RPMI8226 (cell line): ENCODE measurements at regions not wholly inside any gene's neighbourhood (a gene's known extent, or its start where the extent isn't known, plus 50 kb on each side); places are given as distances from the start of the nearest gene placed in this dataset.

ENCODE experiments used
- DNase-seq: peaks from one replicate; pipeline ENCODE4 v3.0.0-alpha.2; 2015

GRCh38 chr1:191913260-191913977, 244.8 kb upstream of the RGS18 start:
- DNase-seq: no peak

DNA sequence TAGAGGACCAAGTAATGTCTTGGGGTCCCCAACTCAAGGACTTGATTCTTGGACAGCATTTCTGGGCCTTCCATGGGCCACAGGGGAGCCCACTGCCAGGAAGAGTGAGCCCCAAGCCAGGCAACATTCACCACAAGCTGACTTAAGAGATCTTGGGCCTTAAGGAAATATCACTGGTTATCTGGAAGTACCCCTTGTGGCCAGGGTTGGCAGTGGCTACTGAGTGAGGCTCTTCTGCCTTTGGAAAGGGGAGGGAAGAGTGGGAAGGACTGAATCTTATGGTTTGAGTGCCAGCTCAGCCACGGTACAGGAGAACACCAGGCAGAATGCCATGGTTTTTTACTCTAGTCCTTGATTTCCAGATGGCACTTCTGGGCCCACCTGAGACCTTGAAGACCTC, 228.9 kb upstream of the RGS18 start:
- DNase-seq: no peak

GRCh38 chr1:191943684-191944083, 214.6 kb upstream of the RGS18 start:
- DNase-seq: no peak

GRCh38 chr1:191953526-191953925, 204.7 kb upstream of the RGS18 start:
- no peak for DNase-seq

DNA sequence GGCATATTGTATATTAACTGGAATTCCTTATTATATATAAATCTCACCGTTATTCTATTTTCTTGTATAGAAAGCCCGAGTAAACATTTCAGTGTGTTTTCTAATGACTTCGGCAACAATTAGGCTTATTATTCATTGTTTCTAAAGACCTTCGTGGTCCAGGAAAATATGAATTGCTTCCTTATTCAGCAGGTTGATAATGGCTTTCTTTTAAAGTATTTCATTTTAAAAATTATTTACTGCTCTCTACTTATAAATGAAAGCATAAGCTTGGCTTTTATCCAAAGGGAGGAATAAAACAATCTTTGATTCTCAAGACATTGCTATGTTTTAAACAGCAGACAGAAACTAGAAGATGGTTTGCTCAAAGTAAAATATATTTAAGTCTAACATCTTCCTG, 198.4 kb upstream of the RGS18 start:
- no peak for DNase-seq

- no peak for DNase-seq
These were observed 195.0 kb upstream of the RGS18 start for GRCh38 chr1:191963286-191963685.

GRCh38 chr1:191963781-191964455, 194.3 kb upstream of the RGS18 start:
- DNase-seq: no peak

DNA sequence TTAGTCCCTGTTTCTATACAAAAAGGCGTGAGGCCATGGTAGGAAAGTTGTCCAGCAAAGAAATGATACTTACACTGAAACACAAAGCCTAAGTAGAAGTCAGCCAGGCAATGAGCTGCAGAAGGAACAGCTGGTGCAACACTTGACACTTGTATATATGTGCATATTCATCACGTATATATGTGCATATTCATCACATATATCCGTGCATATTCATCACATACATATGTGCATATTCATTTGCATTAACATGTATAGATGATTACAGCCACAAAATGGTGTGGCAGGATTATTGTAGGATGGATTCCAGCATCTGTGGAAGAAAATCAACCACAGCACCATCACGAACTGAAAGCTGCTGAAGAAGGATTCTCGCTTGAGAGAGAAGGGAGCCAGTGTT, 189.0 kb upstream of the RGS18 start:
- DNase-seq: no peak

DNA sequence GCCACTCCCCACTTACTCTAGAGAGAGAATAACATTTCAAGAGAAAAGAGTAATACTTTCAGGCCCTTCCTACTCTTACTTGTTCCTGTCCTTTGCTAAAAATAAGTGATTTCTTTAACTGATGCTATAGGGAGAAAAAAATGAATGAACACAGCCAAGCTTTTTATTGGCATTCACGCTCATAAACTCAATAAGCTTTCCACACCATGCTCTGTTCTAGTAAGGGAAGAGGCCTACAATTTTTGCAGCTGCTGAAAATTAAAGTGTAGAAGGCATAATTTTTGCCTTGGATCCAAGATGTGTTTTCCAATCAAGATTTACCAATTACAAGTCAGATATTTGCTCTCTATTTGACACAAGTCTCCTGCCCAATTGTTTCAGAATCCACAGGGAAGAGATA, 188.1 kb upstream of the RGS18 start:
- no peak for DNase-seq

DNA sequence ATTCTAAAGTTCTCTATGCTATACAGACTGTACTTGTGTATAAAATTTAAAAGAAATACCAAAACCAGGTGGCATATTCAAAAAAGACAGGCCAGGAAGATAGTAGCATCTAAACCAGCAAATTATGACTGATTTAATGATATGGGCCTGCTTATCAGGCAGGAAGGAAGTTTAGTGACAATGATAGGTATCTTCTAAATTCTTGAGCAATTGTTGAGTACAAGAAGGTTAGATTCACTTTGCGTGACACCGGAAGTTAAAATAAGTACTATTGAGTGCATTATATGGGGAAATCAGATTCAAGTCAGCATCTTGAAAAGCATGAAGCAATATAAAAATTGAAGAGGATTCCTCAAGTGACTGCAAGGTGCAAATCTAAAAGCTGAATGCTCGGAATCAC, 186.8 kb upstream of the RGS18 start:
- no peak for DNase-seq

DNA sequence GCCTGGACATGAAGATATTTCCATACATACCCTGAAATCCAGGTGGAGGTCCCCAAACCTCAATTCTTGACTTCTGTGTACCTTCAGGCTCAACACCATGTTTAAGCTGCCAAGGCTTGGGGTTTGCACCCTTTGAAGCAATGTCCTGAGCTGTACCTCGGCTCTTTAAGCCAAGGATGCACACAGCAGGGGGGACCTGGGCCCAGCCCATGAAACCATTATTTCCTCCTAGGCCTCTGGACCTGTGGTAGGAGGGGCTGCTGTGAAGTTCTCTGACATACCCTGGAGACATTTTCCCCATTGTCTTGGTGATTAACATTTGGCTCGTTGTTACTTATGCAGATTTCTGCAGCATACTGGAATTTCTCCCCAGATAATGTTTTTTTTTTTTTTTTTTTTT, 184.3 kb upstream of the RGS18 start:
- DNase-seq: no peak

DNA sequence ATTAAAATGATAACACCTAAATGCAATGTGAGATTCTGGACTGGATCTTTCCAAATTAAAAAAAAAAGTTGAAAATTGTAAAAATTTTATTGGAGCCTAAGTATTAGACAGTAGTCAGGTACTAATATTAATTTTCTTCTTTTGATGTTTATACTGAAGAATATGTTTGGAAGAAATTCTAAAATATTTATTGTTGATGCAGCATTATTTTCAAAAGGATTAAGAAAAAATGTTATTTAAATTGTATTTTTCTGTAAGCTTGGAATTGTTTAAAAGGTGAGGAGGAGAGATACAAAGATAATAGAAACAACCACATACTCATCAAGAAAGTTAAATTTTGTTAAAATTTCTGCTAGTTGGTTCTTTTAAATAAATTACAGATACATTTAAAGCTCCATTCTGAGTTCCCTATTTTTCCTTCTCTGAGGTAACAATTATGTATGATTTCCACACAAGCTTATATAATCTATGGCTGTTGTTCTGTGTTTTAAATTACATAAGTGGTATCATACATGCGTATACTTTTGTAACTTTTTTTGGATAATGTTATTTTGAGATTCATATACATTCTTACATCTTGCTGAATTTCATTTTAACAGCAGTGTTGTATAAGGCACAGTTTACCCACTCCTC, 180.3 kb upstream of the RGS18 start:
- no peak for DNase-seq

DNA sequence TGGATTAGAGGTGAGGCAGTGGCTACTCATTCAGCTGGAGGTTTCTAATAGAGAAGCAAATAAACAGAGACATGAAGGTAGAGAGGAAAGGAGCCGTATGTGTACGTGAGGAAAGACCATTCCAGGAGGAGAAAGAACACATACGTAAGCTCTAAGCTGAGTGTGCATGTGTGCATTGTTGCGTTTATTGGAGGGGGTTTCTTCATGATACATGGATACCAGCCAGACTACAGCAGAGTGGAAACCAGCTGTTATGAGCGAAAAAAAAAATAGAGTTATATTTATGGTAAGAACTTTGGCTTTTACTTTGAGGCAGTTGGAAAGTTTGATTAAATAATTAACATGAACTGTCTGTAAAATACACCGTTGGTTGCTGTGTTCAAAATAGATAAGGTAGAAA, 173.4 kb upstream of the RGS18 start:
- DNase-seq: no peak

- no peak for DNase-seq
These were observed 166.1 kb upstream of the RGS18 start for GRCh38 chr1:191992118-191992517.

- DNase-seq: peak; percentile 9
These were observed 164.7 kb upstream of the RGS18 start for GRCh38 chr1:191993549-191993948.

GRCh38 chr1:192002063-192002462, 156.2 kb upstream of the RGS18 start:
- DNase-seq: no peak

GRCh38 chr1:192003295-192004077, 154.8 kb upstream of the RGS18 start:
- DNase-seq: no peak

DNA sequence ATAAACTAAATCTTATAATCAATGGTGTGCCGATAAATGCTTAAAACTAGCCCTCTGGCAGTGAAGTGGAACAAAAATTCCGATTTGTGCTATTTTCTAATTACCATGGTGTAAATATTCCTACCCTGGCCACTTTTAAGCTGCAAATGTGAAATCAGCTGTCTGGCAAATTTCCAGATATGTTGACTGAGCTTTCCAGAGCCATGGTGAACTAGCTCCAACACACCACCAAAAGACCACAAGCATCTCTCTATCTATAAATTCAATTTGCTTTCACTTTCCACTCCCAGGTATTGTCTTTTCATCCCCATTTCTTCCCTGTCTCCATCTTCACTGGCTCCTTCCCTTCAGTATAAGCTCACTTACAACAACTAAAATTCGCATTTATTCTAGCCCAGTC, 152.3 kb upstream of the RGS18 start:
- DNase-seq: peak; percentile 16

GRCh38 chr1:192008281-192008825, 149.9 kb upstream of the RGS18 start:
- DNase-seq: no peak

GRCh38 chr1:192010406-192010805, 147.9 kb upstream of the RGS18 start:
- no peak for DNase-seq

- no peak for DNase-seq
These were observed 146.7 kb upstream of the RGS18 start for GRCh38 chr1:192011525-192011924.

GRCh38 chr1:192022827-192023226, 135.4 kb upstream of the RGS18 start:
- no peak for DNase-seq

DNA sequence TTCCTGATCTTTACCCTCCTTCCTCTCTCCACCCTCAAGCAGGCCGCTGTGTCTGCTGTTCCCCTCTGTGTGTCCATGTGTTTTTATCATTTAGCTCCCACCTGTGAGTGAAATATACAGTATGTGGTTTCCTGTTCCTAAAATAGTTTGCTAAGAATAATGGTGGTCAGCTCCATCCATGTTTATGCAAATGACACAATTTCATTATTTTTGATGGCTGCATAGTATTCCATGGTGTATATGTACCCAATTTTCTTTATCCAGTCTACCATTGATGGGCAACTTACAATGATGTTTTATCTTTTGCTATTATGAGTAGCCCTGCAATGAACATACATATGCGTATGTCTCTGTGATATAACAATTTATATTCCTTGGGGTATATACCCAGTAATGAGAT, 133.4 kb upstream of the RGS18 start:
- no peak for DNase-seq
